GM12874 (cell line): ENCODE measurements at regions not wholly inside any gene's neighbourhood (a gene's known extent, or its start where the extent isn't known, plus 50 kb on each side); places are given as distances from the start of the nearest gene placed in this dataset.

Experiments used
- CTCF ChIP-seq: IDR thresholded peaks from 2 replicates; pipeline ENCODE4 v1.5.1; 2011; ENCODE audit warnings: low read depth, mild to moderate bottlenecking, control low read depth, low read length, moderate library complexity; ENCODE audit not compliant: insufficient read depth

- no peak for TF ChIP-seq CTCF
Observed at GRCh38 chr9:2320632-2321031, 301.0 kb upstream of the VLDLR start.

DNA sequence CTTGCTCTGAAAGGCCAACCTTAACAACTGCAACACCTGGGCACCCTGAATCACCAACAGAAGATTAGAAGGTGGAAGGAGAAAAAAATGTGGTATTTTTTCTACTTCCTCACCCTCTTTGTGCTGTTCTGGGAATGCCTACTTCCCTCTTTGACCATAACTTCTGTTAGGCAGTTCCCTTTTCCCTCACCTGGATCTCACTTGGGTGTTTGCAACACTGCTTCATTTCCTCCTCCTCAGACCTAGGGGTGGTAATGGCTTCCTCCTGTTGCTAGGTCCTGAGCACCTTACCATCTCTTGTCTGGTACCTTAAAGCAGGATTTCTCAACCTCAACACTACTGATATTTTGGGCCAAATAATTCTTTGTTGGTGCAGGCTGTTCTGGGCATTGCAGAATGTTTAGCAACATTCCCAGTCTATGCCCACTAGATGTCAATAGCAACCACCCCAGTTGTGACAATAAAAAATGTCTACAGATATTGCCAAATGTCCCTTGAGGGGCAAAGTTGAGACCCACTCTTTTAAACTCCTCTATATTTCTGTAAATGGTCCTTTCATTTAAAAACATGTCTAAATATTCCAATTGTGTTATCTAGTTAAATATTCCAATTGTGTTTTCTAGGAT, 300.0 kb upstream of the VLDLR start:
- no peak for TF ChIP-seq CTCF

DNA sequence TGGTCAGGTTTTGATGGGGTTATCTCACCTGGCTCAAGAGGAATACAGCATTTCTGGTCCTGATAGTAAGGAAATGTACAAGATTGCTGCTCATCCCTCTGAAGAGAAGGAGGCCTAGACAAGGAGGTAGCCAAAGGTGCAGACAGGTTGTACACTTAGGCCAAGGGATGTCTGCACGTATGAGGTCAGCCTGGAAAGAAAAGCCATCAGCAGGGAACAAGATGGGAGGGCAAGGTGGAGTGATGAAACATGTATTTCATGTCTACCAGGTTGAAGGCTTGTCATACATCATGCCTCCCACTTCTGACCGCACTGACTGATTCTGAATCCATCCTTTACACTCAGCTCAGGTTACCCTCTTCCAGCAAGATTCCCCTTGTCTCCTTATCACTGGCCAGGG, 296.8 kb upstream of the VLDLR start:
- no peak for TF ChIP-seq CTCF

DNA sequence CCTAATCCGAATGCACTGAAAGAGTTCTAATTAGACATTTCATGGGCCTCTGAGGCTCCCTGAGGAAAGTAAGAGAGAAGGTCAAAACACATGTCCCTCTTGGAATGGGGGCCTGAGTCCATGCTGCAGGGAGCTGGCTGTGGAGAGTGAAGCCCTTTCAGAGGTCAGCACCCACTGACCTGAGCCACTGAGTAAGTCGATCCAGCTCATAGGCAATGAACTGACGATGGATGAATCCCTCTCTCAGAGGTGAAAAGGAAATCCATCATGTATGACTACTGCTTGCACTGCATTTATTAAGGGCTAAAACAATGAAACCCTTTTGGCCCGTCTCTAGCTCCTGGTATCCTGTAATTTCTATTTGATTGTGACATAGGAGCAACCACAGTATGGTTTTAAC, 288.9 kb upstream of the VLDLR start:
- TF ChIP-seq CTCF = no peak

- TF ChIP-seq CTCF = no peak
Observed at GRCh38 chr9:2335260-2335659, 286.3 kb upstream of the VLDLR start.

DNA sequence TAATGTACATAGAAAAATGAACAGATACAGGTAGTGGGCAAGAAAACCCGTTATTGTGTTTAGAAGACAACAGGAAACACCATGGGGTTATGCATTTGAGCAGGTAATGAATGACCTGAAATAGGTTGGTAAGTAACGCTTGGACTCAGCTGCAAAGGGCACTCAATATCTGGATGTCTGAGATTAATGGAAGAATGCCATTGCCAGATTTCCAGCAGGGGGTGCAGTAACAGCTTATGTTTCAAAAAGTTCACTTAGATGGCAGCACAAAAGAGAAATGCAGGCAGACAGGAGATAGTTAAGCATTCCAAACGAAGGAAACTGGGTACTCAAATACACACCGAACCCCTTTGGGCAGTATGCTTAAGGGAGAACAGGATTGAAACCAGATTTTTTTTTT, 285.5 kb upstream of the VLDLR start:
- 0 out of 2 replicates have a peak, but pooled peaks have one; percentile 17 for TF ChIP-seq CTCF

GRCh38 chr9:2337131-2337530, 284.5 kb upstream of the VLDLR start:
- no peak for TF ChIP-seq CTCF

- TF ChIP-seq CTCF = no peak
Observed at GRCh38 chr9:2337627-2338026, 284.0 kb upstream of the VLDLR start.
